ENCODE measurements at regions not wholly inside any gene's neighbourhood (a gene's known extent, or its start where the extent isn't known, plus 50 kb on each side); places are given as distances from the start of the nearest gene placed in this dataset.

DNA sequence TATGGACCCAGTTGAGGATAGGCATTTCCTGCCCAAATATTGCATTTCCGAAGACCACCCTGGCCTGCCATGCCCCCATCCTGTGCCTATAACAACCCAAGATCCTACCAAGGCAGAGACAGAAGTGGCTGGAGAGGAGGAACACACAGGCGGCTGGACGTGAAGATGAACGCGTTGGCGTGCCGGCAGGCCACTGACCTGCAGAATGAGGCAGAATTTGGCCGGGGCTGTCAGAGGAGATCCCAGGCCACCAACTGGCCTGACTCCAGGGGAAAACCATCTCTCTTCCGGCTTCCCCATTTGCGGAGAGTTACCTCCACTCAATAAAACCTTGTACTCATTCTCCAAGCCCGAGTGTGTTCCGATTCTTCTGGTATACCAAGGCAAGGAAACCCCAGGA lies 1507.5 kb downstream of the EFNA5 start:
- DNase-seq (ENCODE audit: low spot score), result no peak
- Histone ChIP-seq H3K9ac (ENCODE audit: low read depth in 1 of 2, low read length in 2 of 2) (no peak overlapping the region), H3K27ac (ENCODE audit: low read depth in 1 of 2, low read length in 2 of 2) (no peak overlapping the region), H3K4me3 (ENCODE audit: low read depth in 1 of 3, low read length in 3 of 3) (no peak overlapping the region), H3K36me3 (ENCODE audit: control insufficient read depth in 4 of 4, insufficient read depth in 3 of 4, low read depth in 1 of 4, low read length in 3 of 4) (no peaks in the 10 kb centered on the region), H3K27me3 (ENCODE audit: control insufficient read depth in 4 of 4, insufficient read depth in 4 of 4, low read length in 3 of 4) (no peaks in the 10 kb centered on the region), H3K9me3 (ENCODE audit: control insufficient read depth in 4 of 4, low read length in 3 of 4) (no peaks in the 10 kb centered on the region), H3K4me1 (ENCODE audit: control insufficient read depth in 4 of 4, insufficient read depth in 4 of 4, low read length in 3 of 4) (no peaks in the 10 kb centered on the region)
- WGBS, result 87% methylated on average over 12 of the region's 12 CpGs
- TF ChIP-seq, protein P1, sequence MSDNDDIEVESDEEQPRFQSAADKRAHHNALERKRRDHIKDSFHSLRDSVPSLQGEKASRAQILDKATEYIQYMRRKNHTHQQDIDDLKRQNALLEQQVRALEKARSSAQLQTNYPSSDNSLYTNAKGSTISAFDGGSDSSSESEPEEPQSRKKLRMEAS (IDR thresholded peaks at IDR 0.05), result no peak
- TF ChIP-seq RAD21 (IDR thresholded peaks at IDR 0.05), result no peak
- TF ChIP-seq JUND (IDR thresholded peaks at IDR 0.05), result no peak
- TF ChIP-seq, protein P2, sequence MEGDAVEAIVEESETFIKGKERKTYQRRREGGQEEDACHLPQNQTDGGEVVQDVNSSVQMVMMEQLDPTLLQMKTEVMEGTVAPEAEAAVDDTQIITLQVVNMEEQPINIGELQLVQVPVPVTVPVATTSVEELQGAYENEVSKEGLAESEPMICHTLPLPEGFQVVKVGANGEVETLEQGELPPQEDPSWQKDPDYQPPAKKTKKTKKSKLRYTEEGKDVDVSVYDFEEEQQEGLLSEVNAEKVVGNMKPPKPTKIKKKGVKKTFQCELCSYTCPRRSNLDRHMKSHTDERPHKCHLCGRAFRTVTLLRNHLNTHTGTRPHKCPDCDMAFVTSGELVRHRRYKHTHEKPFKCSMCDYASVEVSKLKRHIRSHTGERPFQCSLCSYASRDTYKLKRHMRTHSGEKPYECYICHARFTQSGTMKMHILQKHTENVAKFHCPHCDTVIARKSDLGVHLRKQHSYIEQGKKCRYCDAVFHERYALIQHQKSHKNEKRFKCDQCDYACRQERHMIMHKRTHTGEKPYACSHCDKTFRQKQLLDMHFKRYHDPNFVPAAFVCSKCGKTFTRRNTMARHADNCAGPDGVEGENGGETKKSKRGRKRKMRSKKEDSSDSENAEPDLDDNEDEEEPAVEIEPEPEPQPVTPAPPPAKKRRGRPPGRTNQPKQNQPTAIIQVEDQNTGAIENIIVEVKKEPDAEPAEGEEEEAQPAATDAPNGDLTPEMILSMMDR (IDR thresholded peaks at IDR 0.05; ENCODE audit: low read depth, low read length, missing input control), result no peak
- no peak for TF ChIP-seq GABPA (IDR thresholded peaks at IDR 0.05 in 1 of 2, conservative IDR thresholded peaks at IDR 0.05 in 1 of 2)
- TF ChIP-seq SP1 (IDR thresholded peaks at IDR 0.05), result no peak
- no peak for TF ChIP-seq EGR1 (IDR thresholded peaks at IDR 0.05; ENCODE audit: low read depth in 2 of 2)
- TF ChIP-seq HNF4G (IDR thresholded peaks at IDR 0.05), result no peak
- no peak for TF ChIP-seq REST (IDR thresholded peaks at IDR 0.05)
- TF ChIP-seq YY1 (IDR thresholded peaks at IDR 0.05), result no peak
- TF ChIP-seq, protein P3, sequence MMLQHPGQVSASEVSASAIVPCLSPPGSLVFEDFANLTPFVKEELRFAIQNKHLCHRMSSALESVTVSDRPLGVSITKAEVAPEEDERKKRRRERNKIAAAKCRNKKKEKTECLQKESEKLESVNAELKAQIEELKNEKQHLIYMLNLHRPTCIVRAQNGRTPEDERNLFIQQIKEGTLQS (IDR thresholded peaks at IDR 0.05), result no peak
- TF ChIP-seq FOXA1 (IDR thresholded peaks at IDR 0.05), result no peak
- TF ChIP-seq FOXA2 (IDR thresholded peaks at IDR 0.05), result no peak
- TF ChIP-seq TAF1 (conservative IDR thresholded peaks at IDR 0.05), result no peak
- no peak for TF ChIP-seq NR2F2 (IDR thresholded peaks at IDR 0.05)

GRCh38 chr5:106159616-106160015 lies 1511.1 kb downstream of the EFNA5 start:
- no peak for TF ChIP-seq ZBTB33 (IDR thresholded peaks at IDR 0.05)
- TF ChIP-seq SP1 (IDR thresholded peaks at IDR 0.05), result no peak
- no peak for TF ChIP-seq JUND (IDR thresholded peaks at IDR 0.05)
- no peak for TF ChIP-seq TAF1 (conservative IDR thresholded peaks at IDR 0.05)
- TF ChIP-seq YY1 (IDR thresholded peaks at IDR 0.05), result no peak
- TF ChIP-seq EGR1 (IDR thresholded peaks at IDR 0.05; ENCODE audit: low read depth in 2 of 2), result no peak
- TF ChIP-seq FOXA1 (IDR thresholded peaks at IDR 0.05), result no peak
- no peak for TF ChIP-seq GABPA (IDR thresholded peaks at IDR 0.05 in 1 of 2, conservative IDR thresholded peaks at IDR 0.05 in 1 of 2)
- TF ChIP-seq, protein P1 (IDR thresholded peaks at IDR 0.05), result no peak
- TF ChIP-seq HNF4A (conservative IDR thresholded peaks at IDR 0.05), result no peak
- TF ChIP-seq HNF4G (IDR thresholded peaks at IDR 0.05), result no peak
- Histone ChIP-seq H3K4me3 (ENCODE audit: low read depth in 1 of 3, low read length in 3 of 3) (no peak overlapping the region), H3K27ac (ENCODE audit: low read depth in 1 of 2, low read length in 2 of 2) (no peak overlapping the region), H3K4me1 (ENCODE audit: control insufficient read depth in 4 of 4, insufficient read depth in 4 of 4, low read length in 3 of 4) (no peaks in the 10 kb centered on the region), H3K9me3 (ENCODE audit: control insufficient read depth in 4 of 4, low read length in 3 of 4) (no peaks in the 10 kb centered on the region), H3K9ac (ENCODE audit: low read depth in 1 of 2, low read length in 2 of 2) (no peak overlapping the region), H3K27me3 (ENCODE audit: control insufficient read depth in 4 of 4, insufficient read depth in 4 of 4, low read length in 3 of 4) (no peaks in the 10 kb centered on the region), H3K36me3 (ENCODE audit: control insufficient read depth in 4 of 4, insufficient read depth in 3 of 4, low read depth in 1 of 4, low read length in 3 of 4) (no peaks in the 10 kb centered on the region)
- DNase-seq (ENCODE audit: low spot score), result no peak
- 58% methylated on average over 2 of the region's 2 CpGs for WGBS

Data from liver (tissue), 8 donors.